ENCODE measurements at regions not wholly inside any gene's neighbourhood (a gene's known extent, or its start where the extent isn't known, plus 50 kb on each side); places are given as distances from the start of the nearest gene placed in this dataset.
"Not testable (repeated sequence)": the region's sequence is repeated elsewhere in the genome, so short reads cannot be mapped to it uniquely, and the experiment has no call there.

- DNase-seq (ENCODE audit: low read depth, low spot score), result no peak
Observed at GRCh38 chr4:161329852-161330251, 833.9 kb downstream of the FSTL5 start.

GRCh38 chr4:161321706-161322105 lies 842.1 kb downstream of the FSTL5 start:
- DNase-seq (ENCODE audit: low read depth, low spot score), result no peak

GRCh38 chr4:161320377-161320776 lies 843.4 kb downstream of the FSTL5 start:
- DNase-seq (ENCODE audit: low read depth, low spot score), result no peak

- DNase-seq (ENCODE audit: low read depth, low spot score), result no peak
Observed at GRCh38 chr4:161317000-161317399, 846.8 kb downstream of the FSTL5 start.

GRCh38 chr4:161314371-161314770 lies 849.4 kb downstream of the FSTL5 start:
- DNase-seq (ENCODE audit: low read depth, low spot score), result no peak

GRCh38 chr4:161303551-161303950 lies 860.2 kb downstream of the FSTL5 start:
- DNase-seq (ENCODE audit: low read depth, low spot score), result no peak

GRCh38 chr4:161291222-161291621 lies 872.6 kb downstream of the FSTL5 start:
- no peak for DNase-seq (ENCODE audit: low read depth, low spot score)

- DNase-seq (ENCODE audit: low read depth, low spot score), result no peak
Observed at GRCh38 chr4:161287678-161288352, 876.0 kb downstream of the FSTL5 start.

- no peak for DNase-seq (ENCODE audit: low read depth, low spot score)
Observed at GRCh38 chr4:161285461-161285860, 878.3 kb downstream of the FSTL5 start.

GRCh38 chr4:161280929-161281328 lies 882.9 kb downstream of the FSTL5 start:
- no peak for DNase-seq (ENCODE audit: low read depth, low spot score)

- DNase-seq (ENCODE audit: low read depth, low spot score), result no peak
Observed at GRCh38 chr4:161279095-161279494, 884.7 kb downstream of the FSTL5 start.

GRCh38 chr4:161277150-161277787 lies 886.5 kb downstream of the FSTL5 start:
- not testable (repeated sequence) for DNase-seq (ENCODE audit: low read depth, low spot score)

GRCh38 chr4:161273607-161274006 lies 890.2 kb downstream of the FSTL5 start:
- no peak for DNase-seq (ENCODE audit: low read depth, low spot score)

- DNase-seq (ENCODE audit: low read depth, low spot score), result no peak
Observed at GRCh38 chr4:161260819-161261218, 903.0 kb downstream of the FSTL5 start.

GRCh38 chr4:161256716-161257115 lies 907.1 kb downstream of the FSTL5 start:
- no peak for DNase-seq (ENCODE audit: low read depth, low spot score)

- DNase-seq (ENCODE audit: low read depth, low spot score), result no peak
Observed at GRCh38 chr4:161256172-161256571, 907.6 kb downstream of the FSTL5 start.

- no peak for DNase-seq (ENCODE audit: low read depth, low spot score)
Observed at GRCh38 chr4:161254375-161254774, 909.4 kb downstream of the FSTL5 start.

GRCh38 chr4:161252520-161253141 lies 911.2 kb downstream of the FSTL5 start:
- DNase-seq (ENCODE audit: low read depth, low spot score), result no peak

- no peak for DNase-seq (ENCODE audit: low read depth, low spot score)
Observed at GRCh38 chr4:161249779-161250440, 913.9 kb downstream of the FSTL5 start.

- no peak for DNase-seq (ENCODE audit: low read depth, low spot score)
Observed at GRCh38 chr4:161248880-161249279, 914.9 kb downstream of the FSTL5 start.

- no peak for DNase-seq (ENCODE audit: low read depth, low spot score)
Observed at GRCh38 chr4:161247831-161248230, 916.0 kb downstream of the FSTL5 start.

GRCh38 chr4:161238033-161238432 lies 925.8 kb downstream of the FSTL5 start:
- no peak for DNase-seq (ENCODE audit: low read depth, low spot score)
